NCI-H748 (cell line): ENCODE measurements at regions not wholly inside any gene's neighbourhood (a gene's known extent, or its start where the extent isn't known, plus 50 kb on each side); places are given as distances from the start of the nearest gene placed in this dataset.

Experiments
- DNase-seq: peaks from one replicate; lab custom pipeline; 2025; ENCODE audit not compliant: unreplicated experiment; lab: John Stamatoyannopoulos, UW

- no peak for DNase-seq
Observed at GRCh38 chr13:107291875-107292274, 723.9 kb upstream of the ARGLU1 start.

- DNase-seq: peak; percentile 14
Observed at GRCh38 chr13:107289540-107289939, 721.6 kb upstream of the ARGLU1 start.

- DNase-seq: no peak
Observed at GRCh38 chr13:107284173-107284572, 716.2 kb upstream of the ARGLU1 start.

GRCh38 chr13:107277911-107278310 lies 710.0 kb upstream of the ARGLU1 start:
- no peak for DNase-seq

GRCh38 chr13:107276936-107277335 lies 709.0 kb upstream of the ARGLU1 start:
- DNase-seq: no peak

GRCh38 chr13:107275945-107276614 lies 708.1 kb upstream of the ARGLU1 start:
- no peak for DNase-seq

GRCh38 chr13:107275312-107275711 lies 707.4 kb upstream of the ARGLU1 start:
- no peak for DNase-seq

GRCh38 chr13:107271227-107271626 lies 703.3 kb upstream of the ARGLU1 start:
- DNase-seq: peak; percentile 42

- DNase-seq: peak; percentile 87
Observed at GRCh38 chr13:107266657-107267056, 698.7 kb upstream of the ARGLU1 start.

- no peak for DNase-seq
Observed at GRCh38 chr13:107258599-107259187, 690.8 kb upstream of the ARGLU1 start.

GRCh38 chr13:107254392-107254791 lies 686.5 kb upstream of the ARGLU1 start:
- no peak for DNase-seq

- no peak for DNase-seq
Observed at GRCh38 chr13:107252428-107252827, 684.5 kb upstream of the ARGLU1 start.

GRCh38 chr13:107252021-107252420 lies 684.1 kb upstream of the ARGLU1 start:
- no peak for DNase-seq

GRCh38 chr13:107251341-107251740 lies 683.4 kb upstream of the ARGLU1 start:
- no peak for DNase-seq

- DNase-seq: no peak
Observed at GRCh38 chr13:107250628-107251027, 682.7 kb upstream of the ARGLU1 start.

GRCh38 chr13:107244241-107244640 lies 676.3 kb upstream of the ARGLU1 start:
- no peak for DNase-seq

- no peak for DNase-seq
Observed at GRCh38 chr13:107242138-107242537, 674.2 kb upstream of the ARGLU1 start.

GRCh38 chr13:107241381-107241780 lies 673.4 kb upstream of the ARGLU1 start:
- DNase-seq: no peak

GRCh38 chr13:107239213-107239612 lies 671.3 kb upstream of the ARGLU1 start:
- no peak for DNase-seq

GRCh38 chr13:107238262-107238981 lies 670.5 kb upstream of the ARGLU1 start:
- DNase-seq: no peak

GRCh38 chr13:107234319-107235073 lies 666.6 kb upstream of the ARGLU1 start:
- DNase-seq: peak; percentile 64

GRCh38 chr13:107233541-107233940 lies 665.6 kb upstream of the ARGLU1 start:
- DNase-seq: peak; percentile 69
